ENCODE measurements at regions not wholly inside any gene's neighbourhood (a gene's known extent, or its start where the extent isn't known, plus 50 kb on each side); places are given as distances from the start of the nearest gene placed in this dataset.
A peak's percentile ranks its signal among the peaks of the same experiment; 100 is the strongest.

DNA sequence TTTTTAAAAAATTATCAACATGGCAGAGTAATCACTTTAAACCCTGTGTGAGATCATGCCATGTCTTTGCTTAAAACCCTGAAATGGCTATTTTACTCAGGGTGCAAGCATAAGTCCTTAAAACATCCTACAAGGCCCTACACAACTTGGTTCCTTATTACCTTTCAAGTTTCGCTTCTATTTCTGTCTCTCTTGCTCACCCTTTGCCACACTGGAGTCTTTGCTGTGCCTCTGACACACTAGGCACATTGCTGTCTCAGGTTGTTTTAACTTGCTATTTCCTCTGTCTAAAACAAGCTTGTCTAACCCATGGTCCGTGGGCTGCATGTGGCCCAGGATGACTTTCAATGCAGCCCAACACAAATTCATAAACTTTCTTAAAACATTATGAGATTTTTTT, 55.6 kb downstream of the KIAA0408 start (continued):
- TF ChIP-seq, protein P1, sequence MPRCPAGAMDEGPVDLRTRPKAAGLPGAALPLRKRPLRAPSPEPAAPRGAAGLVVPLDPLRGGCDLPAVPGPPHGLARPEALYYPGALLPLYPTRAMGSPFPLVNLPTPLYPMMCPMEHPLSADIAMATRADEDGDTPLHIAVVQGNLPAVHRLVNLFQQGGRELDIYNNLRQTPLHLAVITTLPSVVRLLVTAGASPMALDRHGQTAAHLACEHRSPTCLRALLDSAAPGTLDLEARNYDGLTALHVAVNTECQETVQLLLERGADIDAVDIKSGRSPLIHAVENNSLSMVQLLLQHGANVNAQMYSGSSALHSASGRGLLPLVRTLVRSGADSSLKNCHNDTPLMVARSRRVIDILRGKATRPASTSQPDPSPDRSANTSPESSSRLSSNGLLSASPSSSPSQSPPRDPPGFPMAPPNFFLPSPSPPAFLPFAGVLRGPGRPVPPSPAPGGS (IDR thresholded peaks at IDR 0.05; ENCODE audit: borderline replicate concordance, insufficient read depth, low read depth, low read length, poor library complexity, severe bottlenecking): peak; percentile 30
- TF ChIP-seq PML (IDR thresholded peaks at IDR 0.05; ENCODE audit: low read length) (peak; percentile 29; the same call in 1 of the 2 replicates), EED (IDR thresholded peaks at IDR 0.05; ENCODE audit: low read depth) (peak; percentile 69), IKZF2 (IDR thresholded peaks at IDR 0.05) (peak; percentile 19 to 38; a peak in 1 of 4 replicates), NFIC (IDR thresholded peaks at IDR 0.05; ENCODE audit: low read depth, low read length) (peak; percentile 57; the same call in 1 of the 2 replicates)

DNA sequence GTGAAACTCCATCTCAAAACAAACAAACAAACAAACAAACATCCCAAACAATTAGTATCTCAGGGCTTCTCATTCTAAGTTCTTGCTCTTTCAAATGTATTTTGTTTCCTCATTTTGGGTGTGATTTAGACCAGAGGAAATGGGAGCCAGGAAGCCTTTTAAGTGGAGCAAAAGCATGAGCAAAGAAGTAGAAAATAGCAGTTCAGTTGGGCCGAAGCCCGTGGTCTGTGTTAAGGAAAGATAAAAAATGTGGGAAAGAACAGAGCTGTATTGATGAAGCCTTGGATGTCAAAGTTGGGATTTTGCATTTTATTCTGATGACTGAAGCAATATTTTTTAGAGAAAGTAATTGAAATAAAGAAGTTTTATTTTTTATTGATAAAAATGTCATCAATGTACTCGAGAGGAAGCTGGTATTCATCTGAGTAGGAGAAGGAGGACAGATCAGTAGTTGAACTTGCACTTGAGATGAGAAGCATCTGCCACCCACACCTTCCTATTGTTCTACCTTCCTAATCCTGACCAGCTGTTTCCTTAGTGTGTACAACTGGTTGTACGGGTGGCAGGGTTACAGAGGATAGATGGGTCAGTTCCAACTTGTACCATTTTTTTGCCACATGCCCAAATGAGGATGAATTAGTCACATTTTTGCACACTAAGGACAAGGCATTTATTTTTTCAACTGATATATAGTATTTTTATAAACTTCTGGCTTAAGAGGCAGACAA, 56.1 kb downstream of the KIAA0408 start:
- H3K4me2 ChIP-seq (ENCODE audit: control insufficient read depth, insufficient read depth): peak overlapping the region; percentile 69
- peak; percentile 37 for ATAC-seq
- TF ChIP-seq EED (IDR thresholded peaks at IDR 0.05; ENCODE audit: low read depth) (0 out of 2 replicates have a peak, but pooled peaks have one; percentile 6), RBBP5 (conservative IDR thresholded peaks at IDR 0.05) (no peak)
- ChIA-PET CTCF (interaction anchor here (0.9 to 1.0 kb wide), 2 partner anchors 19 to 99 kb away, joined by 3 read pairs; no protein-coding TSS in a partner anchor), POLR2A (no interaction called here), SMC1A (ENCODE audit: uncharacterized antibody, unreplicated experiment) (interaction anchor here (0.9 to 2.5 kb wide), 7 partner anchors 11 to 111 kb away, joined by 3 to 10 read pairs (median 5); no protein-coding TSS in a partner anchor), RAD21 (ENCODE audit: unreplicated experiment) (interaction anchor here (1.0 to 1.8 kb wide), 3 partner anchors 12 to 136 kb away, joined by 3 to 4 read pairs (median 3); partner anchors contain the start of gene RNF146)
- no peak for DNase-seq (ENCODE audit: low read depth, low spot score)
- H3K36me3 ChIP-seq (ENCODE audit: control insufficient read depth in 2 of 2, insufficient read depth in 2 of 2, low read length in 1 of 2): no peaks in the 10 kb centered on the region
- no peak overlapping the region for H3K4me3 ChIP-seq
- intact Hi-C loops (cut with micrococcal nuclease; ENCODE audit: unreplicated experiment): no loop called here
- 42% methylated on average over 4 of the region's 4 CpGs for WGBS (ENCODE audit: insufficient coverage, insufficient replicate concordance, low lambda C conversion rate, missing lambda C conversion rate)
- BruUV-seq (replicated peaks): no TSS peak
- H3K4me1 ChIP-seq (ENCODE audit: control insufficient read depth, insufficient read depth, low read length): peaks cover 18% of the 10 kb centered on the region
- H4K20me1 ChIP-seq (ENCODE audit: control insufficient read depth, insufficient read depth): no peaks in the 10 kb centered on the region
- no peak for FAIRE-seq
- H3K9me3 ChIP-seq (replicated peaks; ENCODE audit: control insufficient read depth, insufficient read depth, low read length): no peaks in the 10 kb centered on the region; the same call in 2 of the 3 replicates
- H3K27ac ChIP-seq (ENCODE audit: control insufficient read depth, insufficient read depth): peak overlapping the region; percentile 80
- H2AFZ ChIP-seq (ENCODE audit: control insufficient read depth, low read depth, low read length): peak overlapping the region; percentile 68
- in situ Hi-C loops (cut with MboI): no loop called here
- no peaks in the 10 kb centered on the region for H3K27me3 ChIP-seq (replicated peaks in 1 of 2; ENCODE audit: control insufficient read depth in 2 of 2, insufficient read depth in 2 of 2, low read length in 1 of 2)
- H3K9ac ChIP-seq (ENCODE audit: control insufficient read depth, insufficient read depth, low read length): no peak overlapping the region; the same call in 1 of the 2 replicates
- H3K79me2 ChIP-seq (ENCODE audit: control insufficient read depth, insufficient read depth, low read length): no peaks in the 10 kb centered on the region
